Transverse colon (tissue), 4 donors: ENCODE measurements at regions not wholly inside any gene's neighbourhood (a gene's known extent, or its start where the extent isn't known, plus 50 kb on each side); places are given as distances from the start of the nearest gene placed in this dataset.

Experiments
- CTCF ChIP-seq, 5 experiments: fragments of 200-600 bp in 3 of 5; fragments of 450-650 bp in 2 of 5; sonication (generic) in 3 of 5; IDR thresholded peaks; 1 replicate in 2 of 5; 2 replicates in 3 of 5; pipeline ENCODE4 v1.5.1; 2016 to 2017; ENCODE audit warnings: antibody characterized with exemption in 5 of 5, inconsistent platforms in 3 of 5, mild to moderate bottlenecking in 2 of 5, moderate library complexity in 1 of 5
- EP300 ChIP-seq: sonication (generic); formaldehyde crosslinking; IDR thresholded peaks from one replicate; pipeline ENCODE4 v1.6.1; 2017; ENCODE audit warnings: antibody characterized with exemption, low read depth
- POLR2AphosphoS5 ChIP-seq, 3 donors: sonication (generic); formaldehyde crosslinking; IDR thresholded peaks; one replicate each; pipeline ENCODE4 v1.6.1; 2016; ENCODE audit warnings: antibody characterized with exemption in 3 of 3

GRCh38 chr1:31514117-31514516, 62.2 kb upstream of the TINAGL1 start:
- TF ChIP-seq CTCF (IDR thresholded peaks at IDR 0.05) (no peak), POLR2AphosphoS5 (IDR thresholded peaks at IDR 0.05) (no peak), EP300 (no peak)
